ENCODE measurements at regions not wholly inside any gene's neighbourhood (a gene's known extent, or its start where the extent isn't known, plus 50 kb on each side); places are given as distances from the start of the nearest gene placed in this dataset.

GRCh38 chr2:183948861-183949260 lies 649.5 kb upstream of the ZNF804A start:
- TF ChIP-seq POLR2A (IDR thresholded peaks at IDR 0.05) (no peak), EP300 (IDR thresholded peaks at IDR 0.05) (no peak)
